Left hindlimb (tissue), 1 donor: ENCODE measurements at regions not wholly inside any gene's neighbourhood (a gene's known extent, or its start where the extent isn't known, plus 50 kb on each side); places are given as distances from the start of the nearest gene placed in this dataset.

Experiments used
- DNase-seq: peaks from one replicate; pipeline ENCODE4 v3.0.0-alpha.2; 2018

- DNase-seq: no peak
Observed at GRCh38 chr2:207465894-207466293, 63.9 kb upstream of the CREB1 start.

GRCh38 chr2:207467716-207468347 is 61.9 kb upstream of the CREB1 start:
- DNase-seq: no peak

GRCh38 chr2:207468488-207468887 is 61.3 kb upstream of the CREB1 start:
- no peak for DNase-seq

GRCh38 chr2:207469451-207469850 is 60.3 kb upstream of the CREB1 start:
- DNase-seq: no peak

DNA sequence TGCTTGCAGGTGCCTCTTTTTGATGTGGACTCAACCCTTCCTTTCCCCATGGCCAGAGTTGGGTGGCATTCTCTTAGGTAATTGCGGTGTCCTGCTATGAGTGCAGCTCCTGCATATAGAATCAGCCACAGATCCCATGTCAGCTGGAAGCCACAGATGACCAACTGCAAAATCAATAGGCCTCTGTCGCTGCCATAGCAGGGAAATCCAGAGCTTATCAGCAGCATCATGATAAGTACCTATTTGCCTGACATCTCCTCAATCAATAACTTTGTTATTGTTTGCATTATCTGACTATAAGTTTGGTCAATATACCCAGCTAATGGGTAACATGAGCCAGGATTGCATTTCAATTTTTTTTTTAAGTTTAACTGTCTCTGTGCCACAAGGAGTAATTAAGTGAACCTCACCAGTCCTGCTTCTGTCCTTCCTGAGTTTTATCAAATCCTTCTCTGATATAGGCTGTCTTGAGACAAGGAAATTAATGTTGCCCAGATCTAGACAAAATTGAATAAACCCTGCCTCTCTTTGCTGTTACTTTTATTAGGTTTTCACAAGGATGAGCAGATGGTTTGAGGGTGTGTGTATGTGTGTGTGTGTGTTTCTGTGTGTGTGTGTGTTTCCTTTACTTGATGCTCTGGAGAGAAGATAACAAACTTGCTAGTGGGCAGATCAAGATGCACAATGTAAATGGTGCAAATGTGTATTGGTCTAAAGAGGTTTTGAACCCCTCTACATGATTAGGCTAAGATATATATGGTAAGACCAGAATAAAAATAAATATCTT is 59.6 kb upstream of the CREB1 start:
- DNase-seq: no peak

DNA sequence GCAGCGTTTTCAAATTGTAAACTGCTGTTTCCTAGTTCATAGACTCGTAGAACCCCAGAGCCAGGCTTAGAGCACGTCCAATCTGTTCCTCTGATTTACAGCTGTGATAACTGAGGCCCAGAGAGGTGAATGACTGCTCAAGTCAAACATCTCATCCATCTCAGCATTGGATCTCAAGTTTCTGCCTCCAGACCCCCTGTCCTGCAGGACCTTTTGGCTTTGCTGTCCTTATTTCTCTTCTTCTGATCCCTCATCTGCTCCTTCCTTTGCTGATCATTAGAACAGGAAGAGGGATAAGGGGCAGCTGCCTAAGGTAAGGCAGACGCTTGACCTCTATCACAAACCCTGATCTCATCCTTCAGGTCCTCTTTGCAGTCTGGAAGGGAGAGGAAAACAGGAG is 58.5 kb upstream of the CREB1 start:
- no peak for DNase-seq

DNA sequence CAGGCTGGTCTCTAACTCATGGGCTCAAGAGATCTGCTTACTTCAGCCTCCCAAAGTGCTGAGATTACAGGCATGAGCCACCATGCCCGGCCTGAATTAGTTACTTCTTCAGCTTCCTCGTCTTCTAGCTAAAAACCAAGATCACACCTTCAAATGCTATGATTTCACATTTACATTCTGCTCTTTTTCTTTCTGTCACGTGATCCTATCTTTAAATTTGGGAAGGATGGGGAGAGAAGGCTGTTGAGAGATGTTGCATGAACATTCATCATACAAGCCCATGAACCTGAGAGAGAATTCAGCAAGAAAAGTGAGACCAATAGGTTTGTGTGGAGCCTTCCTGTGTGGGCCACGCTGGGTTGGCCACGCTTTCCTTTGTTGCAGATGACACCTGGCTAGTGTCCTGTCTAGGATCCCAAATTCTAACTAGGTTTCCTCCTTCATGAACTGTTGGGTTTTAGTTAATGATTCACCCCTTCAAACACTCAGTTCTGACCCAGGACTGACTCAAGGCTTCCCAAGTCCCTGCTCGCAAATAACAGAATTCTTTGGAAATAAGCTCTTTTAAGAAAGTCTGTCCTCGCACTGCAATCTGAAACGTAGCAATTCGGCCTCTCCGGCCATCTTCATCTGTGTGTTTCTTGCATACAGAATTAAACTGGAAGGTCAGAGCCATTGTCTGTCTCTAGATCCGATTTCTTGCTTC is 57.3 kb upstream of the CREB1 start:
- no peak for DNase-seq

GRCh38 chr2:207473049-207473930 is 56.5 kb upstream of the CREB1 start:
- DNase-seq: peak; percentile 62

- DNase-seq: no peak
Observed at GRCh38 chr2:207473931-207474235, 55.9 kb upstream of the CREB1 start.

- DNase-seq: no peak
Observed at GRCh38 chr2:207474863-207475485, 54.8 kb upstream of the CREB1 start.

DNA sequence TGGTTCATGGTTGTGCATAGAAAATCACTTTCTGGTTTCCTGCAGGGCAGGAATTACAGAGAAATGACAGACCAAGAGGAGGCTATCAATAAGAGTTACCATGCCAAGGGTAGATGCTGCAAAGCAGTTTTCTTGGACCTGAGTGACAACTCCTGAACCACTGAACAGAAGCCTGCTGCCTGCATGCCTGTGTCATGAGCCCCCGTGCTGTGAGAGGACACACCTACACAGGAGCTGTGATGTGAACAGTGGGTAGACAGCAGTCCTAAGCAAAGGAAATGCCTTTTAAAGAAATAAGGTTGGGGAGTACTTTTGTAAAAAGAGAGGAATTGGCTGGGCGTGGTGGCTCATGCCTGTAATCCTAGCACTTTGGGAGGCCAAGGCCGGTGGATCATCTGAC is 54.2 kb upstream of the CREB1 start:
- no peak for DNase-seq

GRCh38 chr2:207477896-207478295 is 51.9 kb upstream of the CREB1 start:
- no peak for DNase-seq

GRCh38 chr2:207478572-207478971 is 51.2 kb upstream of the CREB1 start:
- no peak for DNase-seq

- DNase-seq: no peak
Observed at GRCh38 chr2:207479198-207479785, 50.5 kb upstream of the CREB1 start.
